ENCODE measurements at regions not wholly inside any gene's neighbourhood (a gene's known extent, or its start where the extent isn't known, plus 50 kb on each side); places are given as distances from the start of the nearest gene placed in this dataset.

DNA sequence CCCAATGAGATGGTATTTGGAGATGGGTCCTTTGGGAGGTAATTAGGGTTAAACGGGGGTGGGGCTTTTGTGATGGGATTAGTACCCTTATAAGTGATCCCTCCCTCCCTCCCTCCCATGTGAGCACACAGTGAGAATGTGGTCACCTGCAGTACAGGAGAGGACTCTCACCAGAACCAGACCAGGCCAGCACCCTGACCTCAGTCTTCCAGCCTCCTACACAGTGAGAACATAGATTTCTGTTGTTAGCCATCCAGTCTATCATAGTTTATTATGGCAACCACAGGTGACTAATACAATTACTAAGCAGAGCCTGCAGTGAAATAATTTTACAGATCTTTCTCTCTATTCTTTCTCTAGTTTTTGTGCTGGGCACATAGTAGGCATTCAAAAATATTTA lies 137.7 kb upstream of the PKDCC start:
- TF ChIP-seq ZNF274 (IDR thresholded peaks at IDR 0.05; ENCODE audit: low read depth, low read length), result no peak
- TF ChIP-seq YY1 (IDR thresholded peaks at IDR 0.05; ENCODE audit: insufficient read depth, insufficient read length), result no peak
- no peak for TF ChIP-seq SUZ12 (IDR thresholded peaks at IDR 0.05; ENCODE audit: extremely low read depth, insufficient read depth, insufficient read length)
- H3K36me3 ChIP-seq (ENCODE audit: insufficient read depth, insufficient read length, low read length), result no peaks in the 10 kb centered on the region
- DNase-seq (ENCODE audit: low read depth, low spot score), result no peak
- no peak overlapping the region for H3K9ac ChIP-seq (ENCODE audit: insufficient read length, low read depth)
- H3K9me3 ChIP-seq (ENCODE audit: insufficient read depth, low read length), result peaks cover 14% of the 10 kb centered on the region; the same call in 1 of the 2 replicates
- H3K27me3 ChIP-seq (ENCODE audit: insufficient read depth, insufficient read length), result no peaks in the 10 kb centered on the region
- no peak overlapping the region for H3K4me3 ChIP-seq (ENCODE audit: insufficient read length, low read depth)
- no peaks in the 10 kb centered on the region for H3K4me1 ChIP-seq (ENCODE audit: insufficient read depth, insufficient read length)

DNA sequence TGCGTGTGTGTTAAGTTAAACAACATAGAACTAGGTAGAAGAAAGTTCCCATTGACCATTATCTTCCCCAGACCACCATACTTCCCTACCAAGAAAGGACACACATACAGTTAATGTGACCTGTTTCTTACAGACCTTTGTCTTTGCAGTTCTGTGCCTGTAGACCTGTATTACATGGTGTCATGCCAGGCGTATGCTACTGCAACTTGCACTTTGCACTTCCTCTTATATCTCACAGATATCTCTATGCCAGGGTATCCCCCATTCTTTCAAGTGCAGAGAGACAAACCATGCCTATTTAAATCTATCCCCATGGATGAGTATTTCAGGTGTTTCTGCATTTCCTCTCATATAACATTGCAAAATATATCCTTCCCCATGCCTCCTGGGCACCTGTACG lies 136.8 kb upstream of the PKDCC start:
- H3K9me3 ChIP-seq (ENCODE audit: insufficient read depth, low read length), result peaks cover 17% of the 10 kb centered on the region; the same call in 1 of the 2 replicates
- TF ChIP-seq ZNF274 (IDR thresholded peaks at IDR 0.05; ENCODE audit: low read depth, low read length) (no peak), YY1 (IDR thresholded peaks at IDR 0.05; ENCODE audit: insufficient read depth, insufficient read length) (no peak), SUZ12 (IDR thresholded peaks at IDR 0.05; ENCODE audit: extremely low read depth, insufficient read depth, insufficient read length) (no peak)
- no peak for DNase-seq (ENCODE audit: low read depth, low spot score)

DNA sequence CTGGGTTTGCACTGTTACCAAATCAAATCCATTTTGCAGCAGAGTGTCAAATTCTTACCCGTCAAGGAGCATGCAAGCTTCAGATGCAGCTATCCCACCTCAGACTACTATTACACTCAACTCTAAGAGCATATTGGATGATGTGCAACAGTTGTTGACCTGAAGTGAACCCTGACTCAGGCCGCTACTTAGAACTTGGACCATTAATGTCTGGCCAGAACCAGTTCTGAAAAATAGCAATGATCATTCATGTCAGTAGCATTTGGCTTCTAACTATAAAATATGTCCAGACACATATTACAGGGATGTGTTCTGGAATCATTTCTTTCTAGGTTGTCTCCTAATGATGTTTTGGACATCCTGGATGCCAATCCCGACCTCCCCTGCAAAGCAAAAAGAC lies 135.5 kb upstream of the PKDCC start:
- H3K4me1 ChIP-seq (ENCODE audit: insufficient read depth, insufficient read length), result no peaks in the 10 kb centered on the region
- peaks cover 17% of the 10 kb centered on the region; the same call in 1 of the 2 replicates for H3K9me3 ChIP-seq (ENCODE audit: insufficient read depth, low read length)
- DNase-seq (ENCODE audit: low read depth, low spot score), result no peak
- no peaks in the 10 kb centered on the region for H3K36me3 ChIP-seq (ENCODE audit: insufficient read depth, insufficient read length, low read length)
- TF ChIP-seq SUZ12 (IDR thresholded peaks at IDR 0.05; ENCODE audit: extremely low read depth, insufficient read depth, insufficient read length), result no peak
- no peak for TF ChIP-seq YY1 (IDR thresholded peaks at IDR 0.05; ENCODE audit: insufficient read depth, insufficient read length)
- TF ChIP-seq ZNF274 (IDR thresholded peaks at IDR 0.05; ENCODE audit: low read depth, low read length), result no peak
- no peak overlapping the region for H3K4me3 ChIP-seq (ENCODE audit: insufficient read length, low read depth)
- H3K27me3 ChIP-seq (ENCODE audit: insufficient read depth, insufficient read length), result no peaks in the 10 kb centered on the region
- H3K9ac ChIP-seq (ENCODE audit: insufficient read length, low read depth), result no peak overlapping the region

More for the DNA sequence above, 136.8 kb upstream of the PKDCC start:
- Histone ChIP-seq H3K27me3 (ENCODE audit: insufficient read depth, insufficient read length) (no peaks in the 10 kb centered on the region), H3K4me3 (ENCODE audit: insufficient read length, low read depth) (no peak overlapping the region), H3K36me3 (ENCODE audit: insufficient read depth, insufficient read length, low read length) (no peaks in the 10 kb centered on the region), H3K4me1 (ENCODE audit: insufficient read depth, insufficient read length) (no peaks in the 10 kb centered on the region), H3K9ac (ENCODE audit: insufficient read length, low read depth) (no peak overlapping the region)

DNA sequence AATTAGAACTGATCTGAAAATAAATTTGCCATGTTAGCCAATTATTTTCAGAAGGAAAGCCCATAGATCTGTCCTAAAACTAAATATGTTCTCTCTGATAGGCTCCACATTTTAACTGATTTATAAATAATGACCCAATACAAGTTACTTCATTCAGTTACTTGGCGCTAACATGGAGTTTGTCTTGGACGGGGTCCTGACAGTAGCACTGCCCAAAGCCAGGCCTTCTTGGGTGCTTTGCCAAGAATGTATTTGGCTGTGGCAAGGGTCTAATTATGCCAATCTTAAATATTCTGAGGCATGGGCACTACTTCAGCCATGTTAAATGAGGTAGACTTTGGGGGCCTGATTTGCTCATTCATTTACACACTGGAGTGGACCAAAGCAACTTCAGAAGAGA lies 135.0 kb upstream of the PKDCC start:
- no peak for TF ChIP-seq ZNF274 (IDR thresholded peaks at IDR 0.05; ENCODE audit: low read depth, low read length)
- no peak for TF ChIP-seq YY1 (IDR thresholded peaks at IDR 0.05; ENCODE audit: insufficient read depth, insufficient read length)
- no peak for TF ChIP-seq SUZ12 (IDR thresholded peaks at IDR 0.05; ENCODE audit: extremely low read depth, insufficient read depth, insufficient read length)
- Histone ChIP-seq H3K4me1 (ENCODE audit: insufficient read depth, insufficient read length) (no peaks in the 10 kb centered on the region), H3K36me3 (ENCODE audit: insufficient read depth, insufficient read length, low read length) (no peaks in the 10 kb centered on the region), H3K9me3 (ENCODE audit: insufficient read depth, low read length) (peaks cover 17% of the 10 kb centered on the region; the same call in 1 of the 2 replicates), H3K27me3 (ENCODE audit: insufficient read depth, insufficient read length) (no peaks in the 10 kb centered on the region), H3K9ac (ENCODE audit: insufficient read length, low read depth) (no peak overlapping the region), H3K4me3 (ENCODE audit: insufficient read length, low read depth) (no peak overlapping the region)
- DNase-seq (ENCODE audit: low read depth, low spot score), result no peak

DNA sequence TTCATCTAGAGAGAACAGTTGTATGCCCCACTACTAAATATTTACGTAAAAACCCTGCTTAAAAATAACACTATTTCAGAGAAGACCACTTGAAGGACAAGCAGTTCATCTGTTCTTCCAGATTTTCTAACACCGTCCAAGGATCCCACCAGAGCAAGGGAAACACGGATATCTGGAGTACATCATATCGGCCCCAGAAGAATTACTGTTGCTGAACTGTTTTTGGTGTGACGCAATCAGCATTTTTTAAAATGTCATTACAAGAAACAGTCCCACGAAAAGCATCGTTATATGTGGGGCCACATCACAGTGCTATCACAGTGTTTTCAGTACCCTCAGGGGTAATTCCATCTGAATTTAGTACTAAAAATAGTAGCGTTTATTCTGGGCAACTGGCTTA lies 134.5 kb upstream of the PKDCC start:
- no peaks in the 10 kb centered on the region for H3K4me1 ChIP-seq (ENCODE audit: insufficient read depth, insufficient read length)
- peaks cover 17% of the 10 kb centered on the region; the same call in 1 of the 2 replicates for H3K9me3 ChIP-seq (ENCODE audit: insufficient read depth, low read length)
- DNase-seq (ENCODE audit: low read depth, low spot score), result no peak
- no peak overlapping the region for H3K9ac ChIP-seq (ENCODE audit: insufficient read length, low read depth)
- H3K36me3 ChIP-seq (ENCODE audit: insufficient read depth, insufficient read length, low read length), result no peaks in the 10 kb centered on the region
- TF ChIP-seq ZNF274 (IDR thresholded peaks at IDR 0.05; ENCODE audit: low read depth, low read length) (no peak), SUZ12 (IDR thresholded peaks at IDR 0.05; ENCODE audit: extremely low read depth, insufficient read depth, insufficient read length) (no peak)
- no peaks in the 10 kb centered on the region for H3K27me3 ChIP-seq (ENCODE audit: insufficient read depth, insufficient read length)
- H3K4me3 ChIP-seq (ENCODE audit: insufficient read length, low read depth), result no peak overlapping the region

DNA sequence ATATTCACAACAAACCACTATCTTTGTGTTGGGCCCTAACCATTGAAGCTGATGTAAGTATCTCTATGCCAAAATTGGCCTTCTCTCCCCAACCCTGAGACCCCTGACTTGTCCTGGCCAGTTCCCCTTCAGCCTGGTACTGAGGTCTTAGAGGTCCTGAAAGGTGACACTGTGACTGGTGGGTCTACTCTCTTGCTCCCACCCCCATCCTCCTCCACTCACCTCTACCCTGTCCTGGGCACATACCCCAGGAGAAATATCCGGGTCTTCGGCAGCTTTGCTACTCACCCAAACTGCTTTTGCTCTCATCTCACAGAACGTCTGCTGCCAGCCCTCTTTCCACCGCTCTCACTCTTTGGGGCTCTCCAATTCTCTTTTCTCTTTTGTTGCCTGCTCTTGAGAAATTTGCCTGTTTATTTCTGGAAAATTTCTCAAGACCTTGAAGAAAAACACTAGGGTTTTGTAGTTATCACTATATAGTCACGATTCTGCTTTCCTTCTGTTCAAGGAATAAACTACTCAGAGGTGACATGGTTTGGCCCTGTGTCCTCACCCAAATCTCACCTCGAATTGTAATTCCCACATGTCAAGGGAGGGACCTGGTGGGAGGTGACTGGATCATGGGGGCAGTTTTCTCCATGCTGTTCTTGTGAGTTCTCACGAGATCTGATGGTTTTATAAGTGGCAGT lies 133.8 kb upstream of the PKDCC start:
- H3K9ac ChIP-seq (ENCODE audit: insufficient read length, low read depth), result no peak overlapping the region
- H3K9me3 ChIP-seq (ENCODE audit: insufficient read depth, low read length), result peaks cover 17% of the 10 kb centered on the region; the same call in 1 of the 2 replicates
- H3K4me1 ChIP-seq (ENCODE audit: insufficient read depth, insufficient read length), result no peaks in the 10 kb centered on the region
- TF ChIP-seq SUZ12 (IDR thresholded peaks at IDR 0.05; ENCODE audit: extremely low read depth, insufficient read depth, insufficient read length) (no peak), YY1 (IDR thresholded peaks at IDR 0.05; ENCODE audit: insufficient read depth, insufficient read length) (no peak), ZNF274 (IDR thresholded peaks at IDR 0.05; ENCODE audit: low read depth, low read length) (no peak)
- H3K27me3 ChIP-seq (ENCODE audit: insufficient read depth, insufficient read length), result no peaks in the 10 kb centered on the region
- no peak overlapping the region for H3K4me3 ChIP-seq (ENCODE audit: insufficient read length, low read depth)
- no peak for DNase-seq (ENCODE audit: low read depth, low spot score)
- no peaks in the 10 kb centered on the region for H3K36me3 ChIP-seq (ENCODE audit: insufficient read depth, insufficient read length, low read length)

DNA sequence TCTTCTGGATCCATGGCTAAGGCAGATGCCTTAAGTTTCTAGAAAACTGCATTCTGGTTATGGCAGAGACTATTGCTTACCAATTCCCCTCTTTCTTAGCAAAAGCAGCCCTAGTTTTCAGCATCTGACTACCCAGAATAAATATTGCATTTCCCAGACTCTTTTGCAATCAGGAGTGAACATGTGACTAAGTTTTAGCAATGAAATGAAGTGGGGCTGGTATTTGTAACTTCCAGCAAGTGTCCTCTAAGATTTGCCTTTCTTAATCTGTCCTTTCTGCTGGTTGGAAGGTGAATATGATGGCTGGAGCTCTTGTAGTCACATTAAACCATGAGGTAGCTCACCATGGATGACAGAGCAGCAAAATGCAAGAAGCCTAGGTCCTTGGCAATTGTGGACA lies 132.9 kb upstream of the PKDCC start:
- DNase-seq (ENCODE audit: low read depth, low spot score), result no peak
- no peaks in the 10 kb centered on the region for H3K4me1 ChIP-seq (ENCODE audit: insufficient read depth, insufficient read length)
- no peak overlapping the region for H3K9ac ChIP-seq (ENCODE audit: insufficient read length, low read depth)
- no peak overlapping the region for H3K4me3 ChIP-seq (ENCODE audit: insufficient read length, low read depth)
- H3K27me3 ChIP-seq (ENCODE audit: insufficient read depth, insufficient read length), result no peaks in the 10 kb centered on the region
- no peaks in the 10 kb centered on the region for H3K36me3 ChIP-seq (ENCODE audit: insufficient read depth, insufficient read length, low read length)
- no peak for TF ChIP-seq YY1 (IDR thresholded peaks at IDR 0.05; ENCODE audit: insufficient read depth, insufficient read length)
- no peak for TF ChIP-seq SUZ12 (IDR thresholded peaks at IDR 0.05; ENCODE audit: extremely low read depth, insufficient read depth, insufficient read length)
- no peak for TF ChIP-seq ZNF274 (IDR thresholded peaks at IDR 0.05; ENCODE audit: low read depth, low read length)
- peaks cover 17% of the 10 kb centered on the region; the same call in 1 of the 2 replicates for H3K9me3 ChIP-seq (ENCODE audit: insufficient read depth, low read length)

Data from NT2/D1 (cell line).